H1 (cell line): ENCODE measurements at regions not wholly inside any gene's neighbourhood (a gene's known extent, or its start where the extent isn't known, plus 50 kb on each side); places are given as distances from the start of the nearest gene placed in this dataset.

ENCODE experiments used
- CTCF ChIA-PET: fragments of 300-600 bp; sonication (Branson Sonifier 250); formaldehyde crosslinking; loops from one replicate; lab custom pipeline; 2021; ENCODE audit not compliant: partially characterized antibody; lab: Charles Lee
- POLR2A ChIA-PET: fragments of 300-600 bp; sonication (Branson Sonifier 250); formaldehyde crosslinking; loops from one replicate; lab custom pipeline; 2021; ENCODE audit warnings: inconsistent platforms; ENCODE audit not compliant: partially characterized antibody; lab: Charles Lee
- DNase-seq, 2 experiments: peaks; one replicate each; pipeline versions ENCODE4 v3.0.0 to v3.0.0-alpha.2; 2010 to 2022; ENCODE audit warnings: low spot score in 2 of 2, low read depth in 1 of 2, mixed read lengths in 1 of 2
- FAIRE-seq: peaks from 2 replicates; lab custom pipeline; 2011; peaks lifted over from hg19 to GRCh38; lab: Jason Lieb, UNC
- H2AFZ ChIP-seq: 2 replicates; pipeline ENCODE4 v1.8.1; 2012; ENCODE audit warnings: low read length, inconsistent platforms
- H2AK5ac ChIP-seq: 2 replicates; pipeline ENCODE4 v1.6.1; 2013; ENCODE audit warnings: low read depth, low read length
- H2BK120ac ChIP-seq: replicated peaks from 2 replicates; pipeline ENCODE3; 2013; ENCODE audit warnings: low read depth, low read length, inconsistent platforms
- H2BK12ac ChIP-seq: 2 replicates; pipeline ENCODE4 v1.6.1; 2013; ENCODE audit warnings: low read depth, low read length
- H2BK15ac ChIP-seq: 2 replicates; pipeline ENCODE4 v1.6.1; 2013; ENCODE audit warnings: low read length
- H2BK20ac ChIP-seq: 2 replicates; pipeline ENCODE4 v1.6.1; 2013; ENCODE audit warnings: low read length
- H2BK5ac ChIP-seq: 2 replicates; pipeline ENCODE4 v1.6.1; 2013; ENCODE audit warnings: low read depth, low read length
- H3K14ac ChIP-seq: 2 replicates; pipeline ENCODE4 v1.6.1; 2013; ENCODE audit warnings: inconsistent platforms; ENCODE audit not compliant: insufficient read length
- H3K18ac ChIP-seq: 2 replicates; pipeline ENCODE4 v1.6.1; 2013; ENCODE audit warnings: low read length; ENCODE audit errors: extremely low read depth
- H3K23ac ChIP-seq: 2 replicates; pipeline ENCODE4 v1.6.1; 2013; ENCODE audit warnings: inconsistent platforms; ENCODE audit not compliant: insufficient read length
- H3K23me2 ChIP-seq: 2 replicates; pipeline ENCODE4 v1.6.1; 2013; ENCODE audit warnings: low read depth, low read length
- H3K27ac ChIP-seq: 2 replicates; pipeline ENCODE4 v1.6.1; 2011; ENCODE audit warnings: low read depth, low read length, inconsistent platforms
- H3K27me3 ChIP-seq, 4 experiments: replicated peaks in 1 of 4; 1 replicate in 1 of 4; 2 replicates in 3 of 4; pipeline versions ENCODE4 v1.6.1 to v1.8.1; 2011 to 2013; ENCODE audit warnings: low read length in 3 of 4, mild to moderate bottlenecking in 3 of 4, inconsistent platforms in 2 of 4, mixed read lengths in 2 of 4, moderate library complexity in 1 of 4; ENCODE audit not compliant: control insufficient read depth in 3 of 4, insufficient read depth in 3 of 4; ENCODE audit errors: extremely low read depth in 1 of 4
- H3K36me3 ChIP-seq, 4 experiments: 2 replicates each; pipeline versions ENCODE4 v1.6.1 to v1.8.1; 2011 to 2013; ENCODE audit warnings: mild to moderate bottlenecking in 4 of 4, low read length in 3 of 4, moderate library complexity in 2 of 4, control low read depth in 1 of 4, inconsistent platforms in 1 of 4; ENCODE audit not compliant: insufficient read depth in 4 of 4, control insufficient read depth in 2 of 4
- H3K4ac ChIP-seq: replicated peaks from 2 replicates; pipeline ENCODE3; 2013; ENCODE audit warnings: low read length, low read depth, mixed read lengths, inconsistent platforms; ENCODE audit not compliant: insufficient read length
- H3K4me1 ChIP-seq, 4 experiments: replicated peaks in 1 of 4; 1 replicate in 1 of 4; 2 replicates in 3 of 4; pipeline versions ENCODE4 v1.6.1 to v1.8.1; 2011 to 2013; ENCODE audit warnings: low read length in 3 of 4, inconsistent platforms in 2 of 4, mixed read lengths in 1 of 4; ENCODE audit not compliant: insufficient read depth in 4 of 4, control insufficient read depth in 3 of 4
- H3K4me2 ChIP-seq, 2 experiments: 2 replicates each; pipeline versions ENCODE4 v1.6.1 to v1.8.1; 2011 to 2013; ENCODE audit warnings: low read depth in 2 of 2, low read length in 2 of 2, control low read depth in 1 of 2, inconsistent platforms in 1 of 2, mild to moderate bottlenecking in 1 of 2; ENCODE audit not compliant: insufficient read depth in 1 of 2
- H3K4me3 ChIP-seq, 4 experiments: fragments of 200-600, 300-600 bp in 1 of 4; sonication (generic), shearing (Covaris generic), sonication (Bioruptor Twin) in 1 of 4; 2 replicates each; pipeline versions ENCODE4 v1.5.1 to v1.8.1; 2011 to 2016; ENCODE audit warnings: low read length in 4 of 4, low read depth in 3 of 4, control low read depth in 2 of 4, inconsistent platforms in 2 of 4, mild to moderate bottlenecking in 2 of 4, mixed read lengths in 1 of 4, moderate library complexity in 1 of 4; ENCODE audit not compliant: insufficient read depth in 2 of 4; ENCODE audit errors: extremely low read depth in 1 of 4
- H3K56ac ChIP-seq: replicated peaks from 2 replicates; pipeline ENCODE3; 2013; ENCODE audit warnings: low read depth, mild to moderate bottlenecking, mixed read lengths, low read length, inconsistent platforms; ENCODE audit not compliant: insufficient read length
- H3K79me1 ChIP-seq: 2 replicates; pipeline ENCODE4 v1.6.1; 2013; ENCODE audit warnings: low read depth, low read length, control low read depth
- H3K79me2 ChIP-seq, 2 experiments: 2 replicates each; pipeline versions ENCODE4 v1.6.1 to v1.8.1; 2012 to 2013; ENCODE audit warnings: low read length in 2 of 2, mild to moderate bottlenecking in 2 of 2, inconsistent platforms in 1 of 2; ENCODE audit not compliant: insufficient read depth in 2 of 2, control insufficient read depth in 1 of 2
- H3K9ac ChIP-seq, 4 experiments: replicated peaks in 1 of 4; 1 replicate in 1 of 4; 2 replicates in 3 of 4; pipeline versions ENCODE4 v1.6.1 to v1.8.1; 2011 to 2013; ENCODE audit warnings: low read depth in 3 of 4, low read length in 3 of 4, control low read depth in 2 of 4, mild to moderate bottlenecking in 2 of 4, moderate library complexity in 2 of 4, inconsistent platforms in 1 of 4; ENCODE audit errors: extremely low read depth in 1 of 4
- H3K9me3 ChIP-seq, 2 experiments: 2 replicates each; pipeline versions ENCODE4 v1.6.1 to v1.8.1; 2012 to 2013; ENCODE audit warnings: mild to moderate bottlenecking in 2 of 2, moderate library complexity in 2 of 2, control low read depth in 1 of 2, inconsistent platforms in 1 of 2, low read depth in 1 of 2, low read length in 1 of 2, mixed read lengths in 1 of 2; ENCODE audit not compliant: insufficient read depth in 2 of 2
- H4K20me1 ChIP-seq, 2 experiments: replicated peaks in 1 of 2; 2 replicates each; pipeline versions ENCODE3 to v1.8.1; 2011 to 2013; ENCODE audit warnings: inconsistent platforms in 2 of 2, low read length in 2 of 2, mild to moderate bottlenecking in 1 of 2; ENCODE audit not compliant: insufficient read depth in 2 of 2, control insufficient read depth in 1 of 2
- H4K5ac ChIP-seq: 2 replicates; pipeline ENCODE4 v1.6.1; 2013; ENCODE audit warnings: low read length, low read depth, mixed read lengths, inconsistent platforms; ENCODE audit not compliant: insufficient read length
- H4K8ac ChIP-seq: 2 replicates; pipeline ENCODE4 v1.8.0; 2013; ENCODE audit warnings: mild to moderate bottlenecking, moderate library complexity, low read length, inconsistent platforms; ENCODE audit not compliant: insufficient read depth; ENCODE audit errors: extremely low read depth
- H4K91ac ChIP-seq: replicated peaks from 2 replicates; pipeline ENCODE3; 2013; ENCODE audit warnings: low read length, mixed read lengths, inconsistent platforms; ENCODE audit not compliant: insufficient read length
- CTBP2 ChIP-seq: IDR thresholded peaks from 2 replicates; pipeline ENCODE4 v1.7.0; 2011; ENCODE audit warnings: borderline replicate concordance, mild to moderate bottlenecking, moderate library complexity, mixed read lengths, low read length; ENCODE audit not compliant: insufficient read depth, insufficient read length
- GTF2F1 ChIP-seq: IDR thresholded peaks from 2 replicates; pipeline ENCODE4 v1.6.1; 2012; ENCODE audit warnings: low read depth, low read length, improper control_type of control experiment, borderline replicate concordance
- KDM4A ChIP-seq: IDR thresholded peaks from one replicate; pipeline ENCODE4 v1.7.1; 2012; ENCODE audit warnings: low read depth, mild to moderate bottlenecking, moderate library complexity, low read length, inconsistent platforms; ENCODE audit not compliant: severe bottlenecking
- MAFK ChIP-seq: IDR thresholded peaks from 2 replicates; pipeline ENCODE4 v1.6.1; 2012; ENCODE audit warnings: low read depth, mild to moderate bottlenecking, improper control_type of control experiment, low read length
- PHF8 ChIP-seq: fragments of 200-600 bp; sonication (generic); conservative IDR thresholded peaks from 2 replicates; pipeline ENCODE4 v1.7.1; 2012; ENCODE audit warnings: low read depth, mild to moderate bottlenecking, inconsistent platforms, low read length, moderate library complexity
- RAD21 ChIP-seq, 2 experiments: IDR thresholded peaks in 1 of 2; conservative IDR thresholded peaks in 1 of 2; 2 replicates each; pipeline ENCODE4 v1.6.1; 2011; ENCODE audit warnings: low read depth in 2 of 2, low read length in 2 of 2, improper control_type of control experiment in 1 of 2, inconsistent platforms in 1 of 2, mild to moderate bottlenecking in 1 of 2, moderate library complexity in 1 of 2
- SAP30 ChIP-seq: fragments of 300-600 bp; sonication (generic); IDR thresholded peaks from 2 replicates; pipeline ENCODE4 v1.7.1; 2012; ENCODE audit warnings: low read length, moderate library complexity, mild to moderate bottlenecking, inconsistent platforms; ENCODE audit not compliant: insufficient read depth, insufficient replicate concordance
- TAF7 ChIP-seq: optimal IDR thresholded peaks from 2 replicates; pipeline ENCODE3; 2011; ENCODE audit warnings: low read depth, mild to moderate bottlenecking, inconsistent platforms, low read length, moderate library complexity, borderline replicate concordance

DNA sequence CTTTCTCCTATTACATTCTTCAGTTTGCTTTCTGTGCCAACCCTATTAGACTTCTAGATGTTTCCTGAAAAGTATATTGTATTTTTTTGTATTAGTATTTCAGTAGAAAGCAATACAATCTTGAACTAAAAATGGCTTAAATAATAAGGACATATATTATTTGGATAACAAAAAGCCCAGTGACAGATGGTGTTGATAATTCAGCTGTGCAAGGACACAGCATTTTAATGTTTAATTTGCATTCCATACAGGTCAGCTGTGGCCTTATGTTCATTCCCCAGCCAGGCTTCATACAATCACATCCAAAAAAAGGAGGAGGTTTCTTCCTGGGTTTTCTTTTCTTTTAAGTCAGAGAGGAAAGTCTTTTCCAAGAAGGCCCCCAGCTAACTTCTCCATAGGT is 236.9 kb downstream of the CD109 start:
- FAIRE-seq: no peak
- H2BK12ac ChIP-seq: no peak overlapping the region
- H3K4me2 ChIP-seq: no peak overlapping the region
- no peak overlapping the region for H3K14ac ChIP-seq
- no peaks in the 10 kb centered on the region for H3K36me3 ChIP-seq
- no peak overlapping the region for H3K18ac ChIP-seq
- H2AK5ac ChIP-seq: no peak overlapping the region
- H4K20me1 ChIP-seq: no peaks in the 10 kb centered on the region
- H3K27ac ChIP-seq: no peak overlapping the region
- H3K79me2 ChIP-seq: no peaks in the 10 kb centered on the region
- no peak overlapping the region for H4K91ac ChIP-seq
- H3K23me2 ChIP-seq: no peaks in the 10 kb centered on the region
- H2BK5ac ChIP-seq: no peak overlapping the region
- H3K9ac ChIP-seq: no peak overlapping the region
- POLR2A ChIA-PET: no interaction called here
- TF ChIP-seq TAF7: no peak
- no peak for TF ChIP-seq GTF2F1
- TF ChIP-seq MAFK: no peak
- no peak for TF ChIP-seq RAD21 (IDR thresholded peaks at IDR 0.05 in 1 of 2, conservative IDR thresholded peaks at IDR 0.05 in 1 of 2; ENCODE audit: low read depth in 2 of 2, low read length in 2 of 2)
- no peak for TF ChIP-seq KDM4A
- no peak for TF ChIP-seq SAP30
- TF ChIP-seq PHF8: no peak
- TF ChIP-seq CTBP2: no peak
- TF ChIP-seq, all 59 proteins: peak for 0
- Histone ChIP-seq H3K4me3 (no peak overlapping the region), H3K79me1 (no peaks in the 10 kb centered on the region), H4K8ac (no peak overlapping the region), H4K5ac (no peak overlapping the region), H3K4ac (no peak overlapping the region), H2BK15ac (no peak overlapping the region), H3K9me3 (no peaks in the 10 kb centered on the region), H3K4me1 (no peaks in the 10 kb centered on the region), H3K23ac (no peak overlapping the region), H2AFZ (no peak overlapping the region; the same call in 1 of the 2 replicates), H3K56ac (no peak overlapping the region), H2BK20ac (no peak overlapping the region), H2BK120ac (no peak overlapping the region), H3K27me3 (no peaks in the 10 kb centered on the region)
- CTCF ChIA-PET: no interaction called here
- DNase-seq: no peak
